ENCODE measurements at regions not wholly inside any gene's neighbourhood (a gene's known extent, or its start where the extent isn't known, plus 50 kb on each side); places are given as distances from the start of the nearest gene placed in this dataset.

- Histone ChIP-seq H3K27ac (no peak overlapping the region), H3K9me3 (no peaks in the 10 kb centered on the region), H3K4me1 (no peaks in the 10 kb centered on the region), H3K36me3 (no peaks in the 10 kb centered on the region), H3K4me3 (no peak overlapping the region), H3K27me3 (no peaks in the 10 kb centered on the region)
- intact Hi-C loops (cut with DNase I; ENCODE audit: low total_unique reads) = no loop called here
- TF ChIP-seq CTCF (IDR thresholded peaks at IDR 0.05) (no peak), POLR2A (IDR thresholded peaks at IDR 0.05) (no peak)
- DNase-seq = no peak
Observed at GRCh38 chr11:90723475-90723874, 500.6 kb upstream of the CHORDC1 start.

GRCh38 chr11:90722552-90723190 lies 499.8 kb upstream of the CHORDC1 start:
- H3K36me3 ChIP-seq = no peaks in the 10 kb centered on the region
- no peak overlapping the region for H3K4me3 ChIP-seq
- H3K27me3 ChIP-seq = no peaks in the 10 kb centered on the region
- DNase-seq = no peak
- intact Hi-C loops (cut with DNase I; ENCODE audit: low total_unique reads) = no loop called here
- H3K4me1 ChIP-seq = no peaks in the 10 kb centered on the region
- H3K9me3 ChIP-seq = no peaks in the 10 kb centered on the region
- TF ChIP-seq POLR2A (IDR thresholded peaks at IDR 0.05) (no peak), CTCF (IDR thresholded peaks at IDR 0.05) (no peak)
- no peak overlapping the region for H3K27ac ChIP-seq

- Histone ChIP-seq H3K27me3 (no peaks in the 10 kb centered on the region), H3K4me3 (no peak overlapping the region), H3K36me3 (no peaks in the 10 kb centered on the region), H3K4me1 (no peaks in the 10 kb centered on the region), H3K27ac (no peak overlapping the region), H3K9me3 (no peaks in the 10 kb centered on the region)
- no peak for TF ChIP-seq POLR2A (IDR thresholded peaks at IDR 0.05)
- no peak for TF ChIP-seq CTCF (IDR thresholded peaks at IDR 0.05)
- intact Hi-C loops (cut with DNase I; ENCODE audit: low total_unique reads) = no loop called here
- DNase-seq = no peak
Observed at GRCh38 chr11:90717522-90717921, 494.7 kb upstream of the CHORDC1 start.

GRCh38 chr11:90705661-90706060 lies 482.8 kb upstream of the CHORDC1 start:
- no peaks in the 10 kb centered on the region for H3K4me1 ChIP-seq
- no peak for TF ChIP-seq CTCF (IDR thresholded peaks at IDR 0.05)
- TF ChIP-seq POLR2A (IDR thresholded peaks at IDR 0.05) = no peak
- DNase-seq = no peak
- no peak overlapping the region for H3K27ac ChIP-seq
- H3K4me3 ChIP-seq = no peak overlapping the region
- H3K9me3 ChIP-seq = no peaks in the 10 kb centered on the region
- H3K36me3 ChIP-seq = no peaks in the 10 kb centered on the region
- intact Hi-C loops (cut with DNase I; ENCODE audit: low total_unique reads) = no loop called here
- no peaks in the 10 kb centered on the region for H3K27me3 ChIP-seq

- Histone ChIP-seq H3K4me3 (no peak overlapping the region), H3K9me3 (no peaks in the 10 kb centered on the region), H3K27me3 (no peaks in the 10 kb centered on the region), H3K27ac (no peak overlapping the region), H3K4me1 (no peaks in the 10 kb centered on the region), H3K36me3 (no peaks in the 10 kb centered on the region)
- no peak for DNase-seq
- TF ChIP-seq POLR2A (IDR thresholded peaks at IDR 0.05) = no peak
- no peak for TF ChIP-seq CTCF (IDR thresholded peaks at IDR 0.05)
- intact Hi-C loops (cut with DNase I; ENCODE audit: low total_unique reads) = no loop called here
Observed at GRCh38 chr11:90704510-90704909, 481.7 kb upstream of the CHORDC1 start.
